GM23338 (cell line): ENCODE measurements at regions not wholly inside any gene's neighbourhood (a gene's known extent, or its start where the extent isn't known, plus 50 kb on each side); places are given as distances from the start of the nearest gene placed in this dataset.

ENCODE experiments used
- ATAC-seq: fragments of 200-7000 bp; cut with Tn5 transposase; 3 replicates; pipeline ENCODE4 v1.9.1; 2020
- DNase-seq: peaks from one replicate; pipeline ENCODE4 v3.0.0-alpha.2; 2015; ENCODE audit warnings: low spot score
- H2AFZ ChIP-seq: fragments of 200-600 bp; sonication (generic); 2 replicates; pipeline ENCODE4 v1.8.0; 2016; ENCODE audit warnings: antibody characterized with exemption, mild to moderate bottlenecking, moderate library complexity
- H3F3A ChIP-seq: fragments of 200-600 bp; sonication (generic); replicated peaks from 2 replicates; pipeline ENCODE4 v1.8.0; 2017; ENCODE audit warnings: antibody characterized with exemption, mixed run types, low read depth
- H3K27ac ChIP-seq: fragments of 200-600 bp; sonication (generic); 2 replicates; pipeline ENCODE4 v1.6.1; 2016; ENCODE audit warnings: low read depth
- H3K27me3 ChIP-seq: fragments of 200-600 bp; sonication (generic); 2 replicates; pipeline ENCODE4 v1.8.0; 2016; ENCODE audit warnings: mild to moderate bottlenecking, mixed run types, moderate library complexity; ENCODE audit not compliant: insufficient read depth
- H3K36me3 ChIP-seq: fragments of 200-600 bp; sonication (generic); 2 replicates; pipeline ENCODE4 v1.8.0; 2016; ENCODE audit warnings: mild to moderate bottlenecking; ENCODE audit not compliant: insufficient read depth
- H3K4me1 ChIP-seq: fragments of 200-600 bp; sonication (generic); 2 replicates; pipeline ENCODE4 v1.8.0; 2016; ENCODE audit warnings: mild to moderate bottlenecking, moderate library complexity; ENCODE audit not compliant: insufficient read depth
- H3K4me2 ChIP-seq: fragments of 200-600 bp; sonication (generic); 2 replicates; pipeline ENCODE4 v1.7.1; 2017; ENCODE audit warnings: mixed run types
- H3K4me3 ChIP-seq: fragments of 200-600 bp; sonication (generic); 2 replicates; pipeline ENCODE4 v1.6.1; 2016; ENCODE audit warnings: mixed run types
- H3K79me2 ChIP-seq: fragments of 200-600 bp; sonication (generic); replicated peaks from 2 replicates; pipeline ENCODE4 v1.8.0; 2017; ENCODE audit warnings: mild to moderate bottlenecking; ENCODE audit not compliant: insufficient read depth
- H3K9me2 ChIP-seq: fragments of 200-600 bp; sonication (generic); 2 replicates; pipeline ENCODE4 v1.8.0; 2017; ENCODE audit not compliant: insufficient read depth
- H4K20me1 ChIP-seq: fragments of 200-600 bp; sonication (generic); replicated peaks from 2 replicates; pipeline ENCODE4 v1.8.0; 2017; ENCODE audit warnings: mild to moderate bottlenecking; ENCODE audit not compliant: insufficient read depth
- H3K27ac Mint-ChIP-seq: 2 replicates; pipeline ENCODE4 v1.8.0; 2020; ENCODE audit warnings: inconsistent platforms, mild to moderate bottlenecking, moderate library complexity, mixed read lengths
- H3K27me3 Mint-ChIP-seq: 3 replicates; pipeline ENCODE4 v1.8.0; 2022; ENCODE audit warnings: low read depth, mild to moderate bottlenecking, moderate library complexity, mixed read lengths, inconsistent platforms; ENCODE audit not compliant: insufficient read depth, poor library complexity
- H3K36me3 Mint-ChIP-seq: 3 replicates; pipeline ENCODE4 v1.8.0; 2021; ENCODE audit warnings: low read depth, mild to moderate bottlenecking, inconsistent platforms, moderate library complexity, mixed read lengths
- H3K4me1 Mint-ChIP-seq: 3 replicates; pipeline ENCODE4 v1.8.0; 2020; ENCODE audit warnings: mild to moderate bottlenecking, inconsistent platforms, mixed read lengths
- H3K4me3 Mint-ChIP-seq: 3 replicates; pipeline ENCODE4 v1.8.0; 2021; ENCODE audit warnings: moderate library complexity, mild to moderate bottlenecking, inconsistent platforms, mixed read lengths
- H3K9me3 Mint-ChIP-seq: 3 replicates; pipeline ENCODE4 v1.8.0; 2020; ENCODE audit warnings: moderate library complexity, mild to moderate bottlenecking, inconsistent platforms, mixed read lengths
- CREB1 ChIP-seq: fragments of 250-450 bp; sonication (Bioruptor Pico); IDR thresholded peaks from 2 replicates; pipeline ENCODE4 v1.5.0; 2020; ENCODE audit warnings: low read depth, mild to moderate bottlenecking, moderate library complexity
- EZH2 ChIP-seq: fragments of 200-600 bp; sonication (generic); IDR thresholded peaks from one replicate; pipeline ENCODE4 v1.8.0; 2017; ENCODE audit warnings: antibody characterized with exemption, mild to moderate bottlenecking, low read depth; ENCODE audit not compliant: unreplicated experiment
- EZH2phosphoT487 ChIP-seq: fragments of 200-600 bp; sonication (generic); IDR thresholded peaks from one replicate; pipeline ENCODE4 v1.8.1; 2018; ENCODE audit warnings: antibody characterized with exemption; ENCODE audit not compliant: unreplicated experiment
- JUNB ChIP-seq: IDR thresholded peaks from one replicate; pipeline ENCODE4 v1.6.1; 2016; ENCODE audit warnings: antibody characterized with exemption; ENCODE audit not compliant: unreplicated experiment
- NANOG ChIP-seq: IDR thresholded peaks from 2 replicates; pipeline ENCODE4 v1.6.1; 2016; ENCODE audit warnings: antibody characterized with exemption, borderline replicate concordance
- POLR2AphosphoS5 ChIP-seq: IDR thresholded peaks from 2 replicates; pipeline ENCODE4 v1.6.1; 2016; ENCODE audit warnings: antibody characterized with exemption, low read depth
- STAT1 ChIP-seq: IDR thresholded peaks from one replicate; pipeline ENCODE4 v1.6.1; 2016; ENCODE audit warnings: antibody characterized with exemption; ENCODE audit not compliant: unreplicated experiment
- ZNF114 ChIP-seq: fragments of 250-450 bp; sonication (Bioruptor Pico); IDR thresholded peaks from 2 replicates; pipeline ENCODE4 v1.5.0; 2020; ENCODE audit warnings: mild to moderate bottlenecking, moderate library complexity
- ZNF331 ChIP-seq: fragments of 250-450 bp; sonication (Bioruptor Pico); IDR thresholded peaks from 2 replicates; pipeline ENCODE4 v1.5.0; 2020; ENCODE audit warnings: low read depth, mild to moderate bottlenecking, moderate library complexity
- TF ChIP-seq, protein P1 (sequence below): IDR thresholded peaks from 2 replicates; pipeline ENCODE4 v1.6.1; 2016; ENCODE audit warnings: antibody characterized with exemption
- TF ChIP-seq, protein P2 (sequence below): IDR thresholded peaks from one replicate; pipeline ENCODE4 v1.6.1; 2018; ENCODE audit warnings: antibody characterized with exemption; ENCODE audit not compliant: unreplicated experiment
- TF ChIP-seq, protein P3 (sequence below): fragments of 250-450 bp; sonication (Bioruptor Pico); IDR thresholded peaks from 2 replicates; pipeline ENCODE4 v1.5.0; 2020; ENCODE audit warnings: mild to moderate bottlenecking, moderate library complexity
- TF ChIP-seq, protein P4 (sequence below), 2 experiments: fragments of 200-600 bp in 1 of 2; sonication (generic) in 1 of 2; conservative IDR thresholded peaks; 2 replicates each; pipeline versions ENCODE4 v1.5.1 to v1.6.1; 2016 to 2017; ENCODE audit warnings: antibody characterized with exemption in 2 of 2, low read depth in 2 of 2, mild to moderate bottlenecking in 2 of 2, moderate library complexity in 1 of 2

DNA sequence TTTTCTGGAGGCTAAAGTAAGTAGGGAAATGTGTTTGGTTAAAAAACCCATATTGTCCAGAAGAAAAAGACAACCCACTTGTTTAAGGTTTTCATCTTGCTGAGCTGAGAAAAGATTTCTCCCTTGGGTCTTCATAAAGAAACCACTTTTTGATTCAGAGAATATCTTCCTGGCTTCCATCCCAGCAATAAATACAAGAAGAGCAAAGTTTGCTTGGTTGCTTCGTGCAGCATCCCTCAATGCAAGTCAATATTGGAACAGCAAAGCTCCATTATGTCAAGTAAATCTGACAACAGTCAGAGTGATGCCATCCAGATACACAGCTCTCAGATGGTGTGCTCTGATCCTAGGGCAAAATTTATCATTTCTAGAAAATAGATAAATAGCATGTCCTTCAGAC lies 118.9 kb upstream of the PIRT start:
- TF ChIP-seq ZNF331 (CRISPR knock-in tag): no peak
- TF ChIP-seq, protein P1, sequence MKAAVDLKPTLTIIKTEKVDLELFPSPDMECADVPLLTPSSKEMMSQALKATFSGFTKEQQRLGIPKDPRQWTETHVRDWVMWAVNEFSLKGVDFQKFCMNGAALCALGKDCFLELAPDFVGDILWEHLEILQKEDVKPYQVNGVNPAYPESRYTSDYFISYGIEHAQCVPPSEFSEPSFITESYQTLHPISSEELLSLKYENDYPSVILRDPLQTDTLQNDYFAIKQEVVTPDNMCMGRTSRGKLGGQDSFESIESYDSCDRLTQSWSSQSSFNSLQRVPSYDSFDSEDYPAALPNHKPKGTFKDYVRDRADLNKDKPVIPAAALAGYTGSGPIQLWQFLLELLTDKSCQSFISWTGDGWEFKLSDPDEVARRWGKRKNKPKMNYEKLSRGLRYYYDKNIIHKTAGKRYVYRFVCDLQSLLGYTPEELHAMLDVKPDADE: no peak
- TF ChIP-seq ZNF114 (CRISPR knock-in tag): no peak
- no peak for TF ChIP-seq EZH2phosphoT487
- TF ChIP-seq, protein P2, sequence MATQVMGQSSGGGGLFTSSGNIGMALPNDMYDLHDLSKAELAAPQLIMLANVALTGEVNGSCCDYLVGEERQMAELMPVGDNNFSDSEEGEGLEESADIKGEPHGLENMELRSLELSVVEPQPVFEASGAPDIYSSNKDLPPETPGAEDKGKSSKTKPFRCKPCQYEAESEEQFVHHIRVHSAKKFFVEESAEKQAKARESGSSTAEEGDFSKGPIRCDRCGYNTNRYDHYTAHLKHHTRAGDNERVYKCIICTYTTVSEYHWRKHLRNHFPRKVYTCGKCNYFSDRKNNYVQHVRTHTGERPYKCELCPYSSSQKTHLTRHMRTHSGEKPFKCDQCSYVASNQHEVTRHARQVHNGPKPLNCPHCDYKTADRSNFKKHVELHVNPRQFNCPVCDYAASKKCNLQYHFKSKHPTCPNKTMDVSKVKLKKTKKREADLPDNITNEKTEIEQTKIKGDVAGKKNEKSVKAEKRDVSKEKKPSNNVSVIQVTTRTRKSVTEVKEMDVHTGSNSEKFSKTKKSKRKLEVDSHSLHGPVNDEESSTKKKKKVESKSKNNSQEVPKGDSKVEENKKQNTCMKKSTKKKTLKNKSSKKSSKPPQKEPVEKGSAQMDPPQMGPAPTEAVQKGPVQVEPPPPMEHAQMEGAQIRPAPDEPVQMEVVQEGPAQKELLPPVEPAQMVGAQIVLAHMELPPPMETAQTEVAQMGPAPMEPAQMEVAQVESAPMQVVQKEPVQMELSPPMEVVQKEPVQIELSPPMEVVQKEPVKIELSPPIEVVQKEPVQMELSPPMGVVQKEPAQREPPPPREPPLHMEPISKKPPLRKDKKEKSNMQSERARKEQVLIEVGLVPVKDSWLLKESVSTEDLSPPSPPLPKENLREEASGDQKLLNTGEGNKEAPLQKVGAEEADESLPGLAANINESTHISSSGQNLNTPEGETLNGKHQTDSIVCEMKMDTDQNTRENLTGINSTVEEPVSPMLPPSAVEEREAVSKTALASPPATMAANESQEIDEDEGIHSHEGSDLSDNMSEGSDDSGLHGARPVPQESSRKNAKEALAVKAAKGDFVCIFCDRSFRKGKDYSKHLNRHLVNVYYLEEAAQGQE: no peak
- no peak for TF ChIP-seq POLR2AphosphoS5
- no peak for TF ChIP-seq EZH2
- no peak for TF ChIP-seq STAT1
- no peak for TF ChIP-seq JUNB
- TF ChIP-seq, protein P3, sequence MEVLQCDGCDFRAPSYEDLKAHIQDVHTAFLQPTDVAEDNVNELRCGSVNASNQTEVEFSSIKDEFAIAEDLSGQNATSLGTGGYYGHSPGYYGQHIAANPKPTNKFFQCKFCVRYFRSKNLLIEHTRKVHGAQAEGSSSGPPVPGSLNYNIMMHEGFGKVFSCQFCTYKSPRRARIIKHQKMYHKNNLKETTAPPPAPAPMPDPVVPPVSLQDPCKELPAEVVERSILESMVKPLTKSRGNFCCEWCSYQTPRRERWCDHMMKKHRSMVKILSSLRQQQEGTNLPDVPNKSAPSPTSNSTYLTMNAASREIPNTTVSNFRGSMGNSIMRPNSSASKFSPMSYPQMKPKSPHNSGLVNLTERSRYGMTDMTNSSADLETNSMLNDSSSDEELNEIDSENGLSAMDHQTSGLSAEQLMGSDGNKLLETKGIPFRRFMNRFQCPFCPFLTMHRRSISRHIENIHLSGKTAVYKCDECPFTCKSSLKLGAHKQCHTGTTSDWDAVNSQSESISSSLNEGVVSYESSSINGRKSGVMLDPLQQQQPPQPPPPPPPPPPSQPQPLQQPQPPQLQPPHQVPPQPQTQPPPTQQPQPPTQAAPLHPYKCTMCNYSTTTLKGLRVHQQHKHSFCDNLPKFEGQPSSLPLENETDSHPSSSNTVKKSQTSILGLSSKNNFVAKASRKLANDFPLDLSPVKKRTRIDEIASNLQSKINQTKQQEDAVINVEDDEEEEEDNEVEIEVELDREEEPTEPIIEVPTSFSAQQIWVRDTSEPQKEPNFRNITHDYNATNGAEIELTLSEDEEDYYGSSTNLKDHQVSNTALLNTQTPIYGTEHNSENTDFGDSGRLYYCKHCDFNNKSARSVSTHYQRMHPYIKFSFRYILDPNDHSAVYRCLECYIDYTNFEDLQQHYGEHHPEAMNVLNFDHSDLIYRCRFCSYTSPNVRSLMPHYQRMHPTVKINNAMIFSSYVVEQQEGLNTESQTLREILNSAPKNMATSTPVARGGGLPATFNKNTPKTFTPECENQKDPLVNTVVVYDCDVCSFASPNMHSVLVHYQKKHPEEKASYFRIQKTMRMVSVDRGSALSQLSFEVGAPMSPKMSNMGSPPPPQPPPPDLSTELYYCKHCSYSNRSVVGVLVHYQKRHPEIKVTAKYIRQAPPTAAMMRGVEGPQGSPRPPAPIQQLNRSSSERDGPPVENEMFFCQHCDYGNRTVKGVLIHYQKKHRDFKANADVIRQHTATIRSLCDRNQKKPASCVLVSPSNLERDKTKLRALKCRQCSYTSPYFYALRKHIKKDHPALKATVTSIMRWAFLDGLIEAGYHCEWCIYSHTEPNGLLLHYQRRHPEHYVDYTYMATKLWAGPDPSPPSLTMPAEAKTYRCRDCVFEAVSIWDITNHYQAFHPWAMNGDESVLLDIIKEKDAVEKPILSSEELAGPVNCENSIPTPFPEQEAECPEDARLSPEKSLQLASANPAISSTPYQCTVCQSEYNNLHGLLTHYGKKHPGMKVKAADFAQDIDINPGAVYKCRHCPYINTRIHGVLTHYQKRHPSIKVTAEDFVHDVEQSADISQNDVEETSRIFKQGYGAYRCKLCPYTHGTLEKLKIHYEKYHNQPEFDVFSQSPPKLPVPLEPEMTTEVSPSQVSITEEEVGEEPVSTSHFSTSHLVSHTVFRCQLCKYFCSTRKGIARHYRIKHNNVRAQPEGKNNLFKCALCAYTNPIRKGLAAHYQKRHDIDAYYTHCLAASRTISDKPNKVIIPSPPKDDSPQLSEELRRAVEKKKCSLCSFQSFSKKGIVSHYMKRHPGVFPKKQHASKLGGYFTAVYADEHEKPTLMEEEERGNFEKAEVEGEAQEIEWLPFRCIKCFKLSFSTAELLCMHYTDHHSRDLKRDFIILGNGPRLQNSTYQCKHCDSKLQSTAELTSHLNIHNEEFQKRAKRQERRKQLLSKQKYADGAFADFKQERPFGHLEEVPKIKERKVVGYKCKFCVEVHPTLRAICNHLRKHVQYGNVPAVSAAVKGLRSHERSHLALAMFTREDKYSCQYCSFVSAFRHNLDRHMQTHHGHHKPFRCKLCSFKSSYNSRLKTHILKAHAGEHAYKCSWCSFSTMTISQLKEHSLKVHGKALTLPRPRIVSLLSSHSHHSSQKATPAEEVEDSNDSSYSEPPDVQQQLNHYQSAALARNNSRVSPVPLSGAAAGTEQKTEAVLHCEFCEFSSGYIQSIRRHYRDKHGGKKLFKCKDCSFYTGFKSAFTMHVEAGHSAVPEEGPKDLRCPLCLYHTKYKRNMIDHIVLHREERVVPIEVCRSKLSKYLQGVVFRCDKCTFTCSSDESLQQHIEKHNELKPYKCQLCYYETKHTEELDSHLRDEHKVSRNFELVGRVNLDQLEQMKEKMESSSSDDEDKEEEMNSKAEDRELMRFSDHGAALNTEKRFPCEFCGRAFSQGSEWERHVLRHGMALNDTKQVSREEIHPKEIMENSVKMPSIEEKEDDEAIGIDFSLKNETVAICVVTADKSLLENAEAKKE: no peak
- no peak for TF ChIP-seq NANOG
- TF ChIP-seq CREB1 (CRISPR knock-in tag): no peak
- TF ChIP-seq, protein P4, sequence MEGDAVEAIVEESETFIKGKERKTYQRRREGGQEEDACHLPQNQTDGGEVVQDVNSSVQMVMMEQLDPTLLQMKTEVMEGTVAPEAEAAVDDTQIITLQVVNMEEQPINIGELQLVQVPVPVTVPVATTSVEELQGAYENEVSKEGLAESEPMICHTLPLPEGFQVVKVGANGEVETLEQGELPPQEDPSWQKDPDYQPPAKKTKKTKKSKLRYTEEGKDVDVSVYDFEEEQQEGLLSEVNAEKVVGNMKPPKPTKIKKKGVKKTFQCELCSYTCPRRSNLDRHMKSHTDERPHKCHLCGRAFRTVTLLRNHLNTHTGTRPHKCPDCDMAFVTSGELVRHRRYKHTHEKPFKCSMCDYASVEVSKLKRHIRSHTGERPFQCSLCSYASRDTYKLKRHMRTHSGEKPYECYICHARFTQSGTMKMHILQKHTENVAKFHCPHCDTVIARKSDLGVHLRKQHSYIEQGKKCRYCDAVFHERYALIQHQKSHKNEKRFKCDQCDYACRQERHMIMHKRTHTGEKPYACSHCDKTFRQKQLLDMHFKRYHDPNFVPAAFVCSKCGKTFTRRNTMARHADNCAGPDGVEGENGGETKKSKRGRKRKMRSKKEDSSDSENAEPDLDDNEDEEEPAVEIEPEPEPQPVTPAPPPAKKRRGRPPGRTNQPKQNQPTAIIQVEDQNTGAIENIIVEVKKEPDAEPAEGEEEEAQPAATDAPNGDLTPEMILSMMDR (conservative IDR thresholded peaks at IDR 0.05; ENCODE audit: low read depth in 2 of 2): no peak
- peaks cover 25% of the 10 kb centered on the region for H3K36me3 Mint-ChIP-seq
- Histone ChIP-seq H2AFZ (no peak overlapping the region), H3K4me3 (no peak overlapping the region), H3K27ac (no peak overlapping the region), H3K79me2 (no peaks in the 10 kb centered on the region), H4K20me1 (no peaks in the 10 kb centered on the region), H3K27me3 (no peaks in the 10 kb centered on the region), H3K4me2 (no peak overlapping the region), H3K4me1 (no peaks in the 10 kb centered on the region), H3F3A (no peaks in the 10 kb centered on the region), H3K36me3 (no peaks in the 10 kb centered on the region; the same call in none of the 2 replicates), H3K9me2 (no peaks in the 10 kb centered on the region)
- H3K27ac Mint-ChIP-seq: no peak overlapping the region
- H3K27me3 Mint-ChIP-seq: no peaks in the 10 kb centered on the region
- H3K4me1 Mint-ChIP-seq: no peaks in the 10 kb centered on the region
- H3K4me3 Mint-ChIP-seq: no peak overlapping the region
- ATAC-seq: no peak
- DNase-seq: no peak
- H3K9me3 Mint-ChIP-seq: peaks cover 96% of the 10 kb centered on the region
